K562 (cell line): ENCODE measurements at regions not wholly inside any gene's neighbourhood (a gene's known extent, or its start where the extent isn't known, plus 50 kb on each side); places are given as distances from the start of the nearest gene placed in this dataset.

Source experiments
- ATAC-seq: fragments of 200-7000 bp; cut with Tn5 transposase; 3 replicates; pipeline ENCODE4 v1.9.1; 2020; ENCODE audit warnings: moderate library complexity
- BruUV-seq: library from RNA; stranded (reverse); fragments of 400-500 nt; replicated peaks from 2 replicates; lab custom pipeline; 2021; lab: Mats Ljungman, UMichigan
- CTCF ChIA-PET: fragments of 300-600 bp; formaldehyde crosslinking; extraction: SDS; loops from one replicate; lab custom pipeline; 2021; ENCODE audit warnings: low intra/inter-chr PET ratio; lab: Yijun Ruan, JAX
- POLR2A ChIA-PET: fragments of 300-600, 350-650 bp; sonication (Branson Sonifier 250); formaldehyde crosslinking; extraction: SDS; loops from one replicate; lab custom pipeline; 2021; ENCODE audit warnings: antibody characterized with exemption, inconsistent platforms; lab: Yijun Ruan, JAX
- DNase-seq, 4 experiments: peaks; one replicate each; pipeline versions ENCODE4 v3.0.0 to v3.0.0-alpha.2; 2011 to 2018; ENCODE audit warnings: low spot score in 3 of 4, mixed read lengths in 3 of 4; ENCODE audit errors: extremely low read depth in 1 of 4
- FAIRE-seq: peaks from 2 replicates; lab custom pipeline; 2011; peaks lifted over from hg19 to GRCh38; lab: Jason Lieb, UNC
- H2AFZ ChIP-seq: 2 replicates; pipeline ENCODE4 v1.6.0; 2011; ENCODE audit warnings: low read depth, low read length, control low read depth, inconsistent platforms
- H3K27ac ChIP-seq: fragments of 200-600 bp; 3 replicates; pipeline ENCODE4 v1.8.0; 2011; ENCODE audit warnings: low read depth, mild to moderate bottlenecking, control low read depth, inconsistent platforms, low read length, moderate library complexity, mixed read lengths; ENCODE audit errors: extremely low read depth
- H3K27me3 ChIP-seq, 2 experiments: fragments of 300-600 bp in 1 of 2; 2 replicates in 1 of 2; 3 replicates in 1 of 2; pipeline versions ENCODE4 v1.6.0 to v1.8.0; 2011; ENCODE audit warnings: inconsistent platforms in 2 of 2, low read length in 2 of 2, mild to moderate bottlenecking in 1 of 2, mixed read lengths in 1 of 2, moderate library complexity in 1 of 2; ENCODE audit not compliant: control insufficient read depth in 2 of 2, insufficient read depth in 2 of 2
- H3K36me3 ChIP-seq: fragments of 300-600 bp; 3 replicates; pipeline ENCODE4 v1.8.0; 2011; ENCODE audit warnings: mild to moderate bottlenecking, low read length, inconsistent platforms; ENCODE audit not compliant: control insufficient read depth, insufficient read depth
- H3K4me1 ChIP-seq, 2 experiments: fragments of 200-600 bp in 1 of 2; replicated peaks in 1 of 2; 2 replicates in 1 of 2; 3 replicates in 1 of 2; pipeline versions ENCODE4 v1.5.1 to v1.8.0; 2011; ENCODE audit warnings: inconsistent platforms in 2 of 2, low read length in 2 of 2, mild to moderate bottlenecking in 1 of 2, mixed read lengths in 1 of 2, moderate library complexity in 1 of 2; ENCODE audit not compliant: control insufficient read depth in 2 of 2, insufficient read depth in 2 of 2
- H3K4me2 ChIP-seq: 2 replicates; pipeline ENCODE4 v1.6.1; 2011; ENCODE audit warnings: low read length, control low read depth, inconsistent platforms, mixed read lengths; ENCODE audit not compliant: insufficient read depth
- H3K4me3 ChIP-seq: fragments of 200-600 bp; sonication (generic), shearing (Covaris generic); 2 replicates; pipeline ENCODE4 v1.5.1; 2016; ENCODE audit warnings: control low read depth, inconsistent platforms
- H3K79me2 ChIP-seq: fragments of 200-600 bp; 3 replicates; pipeline ENCODE4 v1.8.0; 2011; ENCODE audit warnings: low read length, inconsistent platforms; ENCODE audit not compliant: control insufficient read depth, insufficient read depth
- H3K9ac ChIP-seq, 2 experiments: 2 replicates each; pipeline versions ENCODE4 v1.6.0 to v1.6.1; 2011; ENCODE audit warnings: low read depth in 2 of 2, low read length in 2 of 2, control low read depth in 1 of 2, inconsistent platforms in 1 of 2, mild to moderate bottlenecking in 1 of 2, mixed read lengths in 1 of 2; ENCODE audit not compliant: insufficient read depth in 1 of 2
- H3K9me1 ChIP-seq: one replicate; pipeline ENCODE4 v1.6.0; 2011; ENCODE audit warnings: inconsistent platforms, mild to moderate bottlenecking, low read length, moderate library complexity; ENCODE audit not compliant: control insufficient read depth, insufficient read depth
- H3K9me3 ChIP-seq: replicated peaks from 2 replicates; pipeline ENCODE4 v1.5.1; 2011; ENCODE audit warnings: low read depth, low read length, inconsistent platforms; ENCODE audit not compliant: control insufficient read depth, insufficient read depth
- H4K20me1 ChIP-seq: replicated peaks from 2 replicates; pipeline ENCODE4 v1.6.1; 2011; ENCODE audit warnings: low read length, inconsistent platforms, mixed read lengths; ENCODE audit not compliant: control insufficient read depth, insufficient read depth
- CEBPG ChIP-seq, 3 experiments: fragments of 200-800 bp in 1 of 3; sonication (Bioruptor generic) in 1 of 3; sonication (generic) in 1 of 3; formaldehyde crosslinking in 1 of 3; IDR thresholded peaks in 2 of 3; conservative IDR thresholded peaks in 1 of 3; 2 replicates each; pipeline versions ENCODE4 v1.6.1 to v1.8.0; 2016 to 2022; ENCODE audit warnings: missing compliant biosample characterization in 2 of 3, missing genetic modification characterization in 2 of 3, mild to moderate bottlenecking in 1 of 3, missing genetic modification reagents in 1 of 3
- HSF4 ChIP-seq: fragments of 250-450 bp; sonication (Bioruptor Pico); IDR thresholded peaks from 2 replicates; pipeline ENCODE4 v2.1.2; 2022; ENCODE audit warnings: mild to moderate bottlenecking, moderate library complexity, borderline replicate concordance
- MCM5 ChIP-seq: fragments of 450-650 bp; IDR thresholded peaks from 2 replicates; pipeline ENCODE4 v1.6.1; 2016; ENCODE audit warnings: low read depth
- MYBL2 ChIP-seq, 2 experiments: fragments of 450-650 bp in 1 of 2; sonication (generic) in 1 of 2; formaldehyde crosslinking in 1 of 2; IDR thresholded peaks; 2 replicates each; pipeline versions ENCODE4 v1.6.1 to v1.8.1; 2017 to 2022; ENCODE audit warnings: borderline replicate concordance in 1 of 2, inconsistent platforms in 1 of 2, low read depth in 1 of 2, mild to moderate bottlenecking in 1 of 2, missing genetic modification reagents in 1 of 2, moderate library complexity in 1 of 2
- NR1H2 ChIP-seq: sonication (generic); formaldehyde crosslinking; IDR thresholded peaks from 2 replicates; pipeline ENCODE4 v1.4.0; 2020; ENCODE audit warnings: mild to moderate bottlenecking, missing genetic modification reagents
- PCBP1 ChIP-seq: fragments of 200-400 bp; formaldehyde crosslinking; IDR thresholded peaks from 2 replicates; pipeline ENCODE4 v1.6.1; 2018; ENCODE audit warnings: mild to moderate bottlenecking, low read depth, low read length; ENCODE audit not compliant: poor library complexity, severe bottlenecking
- PHB ChIP-seq: fragments of 250-450 bp; sonication (Bioruptor Pico); IDR thresholded peaks from 2 replicates; pipeline ENCODE4 v1.5.0; 2021
- POLR2A ChIP-seq: fragments of 450-650 bp; conservative IDR thresholded peaks from 2 replicates; pipeline ENCODE4 v1.6.1; 2016
- POLR3A ChIP-seq: IDR thresholded peaks from 2 replicates; pipeline ENCODE4 v1.6.1; 2011; ENCODE audit warnings: borderline replicate concordance, mild to moderate bottlenecking, moderate library complexity; ENCODE audit not compliant: insufficient read length, insufficient read depth; ENCODE audit errors: extremely low read depth
- RAD21 ChIP-seq, 2 experiments: fragments of 250-450 bp in 1 of 2; fragments of 450-650 bp in 1 of 2; sonication (Bioruptor Pico) in 1 of 2; formaldehyde crosslinking in 1 of 2; IDR thresholded peaks in 1 of 2; conservative IDR thresholded peaks in 1 of 2; 2 replicates each; pipeline versions ENCODE4 v1.4.0 to v1.8.0; 2020 to 2022; ENCODE audit warnings: mild to moderate bottlenecking in 2 of 2, moderate library complexity in 1 of 2
- SIN3A ChIP-seq, 2 experiments: fragments of 150-350 bp in 1 of 2; IDR thresholded peaks; 2 replicates each; pipeline ENCODE4 v1.6.1; 2011 to 2016; ENCODE audit warnings: borderline replicate concordance in 2 of 2, low read depth in 2 of 2, low read length in 2 of 2, mild to moderate bottlenecking in 2 of 2, moderate library complexity in 2 of 2; ENCODE audit not compliant: control insufficient read depth in 1 of 2
- SOX6 ChIP-seq: fragments of 450-650 bp; IDR thresholded peaks from 2 replicates; pipeline ENCODE4 v1.6.1; 2014; ENCODE audit warnings: mild to moderate bottlenecking
- ZBTB2 ChIP-seq: fragments of 450-650 bp; IDR thresholded peaks from 2 replicates; pipeline ENCODE4 v1.6.1; 2016; ENCODE audit warnings: antibody characterized with exemption
- ZNF76 ChIP-seq: fragments of 250-450 bp; sonication (Bioruptor Pico); IDR thresholded peaks from 2 replicates; pipeline ENCODE4 v1.4.0; 2020; ENCODE audit warnings: mild to moderate bottlenecking, moderate library complexity, borderline replicate concordance
- ZNF766 ChIP-seq: fragments of 200-800 bp; sonication (Bioruptor generic); conservative IDR thresholded peaks from 2 replicates; pipeline ENCODE4 v1.6.1; 2016; ENCODE audit warnings: missing genetic modification characterization, missing compliant biosample characterization
- WGBS: fragments of 100-300 bp; shearing (Covaris generic); methylation state at CpG from one replicate; pipeline ENCODE4 v1.1.6; 2016; ENCODE audit warnings: low coverage, mixed read lengths; ENCODE audit not compliant: insufficient coverage; ENCODE audit errors: missing lambda C conversion rate; 5-methylcytosine and 5-hydroxymethylcytosine counted together
- in situ Hi-C: fragments of 300-500 bp; cut with MboI; formaldehyde crosslinking; loops from 4 replicates; pipeline ENCODE4 v1.15.0; 2018; ENCODE audit warnings: inconsistent platforms, mixed read lengths
- intact Hi-C: fragments of 100-400 bp; cut with micrococcal nuclease; formaldehyde crosslinking; loops from 2 replicates; pipeline ENCODE4 v1.14.2; 2022

- intact Hi-C loops = no loop called here
Measured at GRCh38 chr12:128043317-128043716, 223.7 kb upstream of the TMEM132C start.

GRCh38 chr12:128047266-128048060 lies 219.5 kb upstream of the TMEM132C start:
- intact Hi-C loops = no loop called here
- TF ChIP-seq MYBL2 (IDR thresholded peaks at IDR 0.05; ENCODE audit: low read depth) (no peak), MYBL2 (CRISPR knock-in tag; IDR thresholded peaks at IDR 0.05; ENCODE audit: borderline replicate concordance) (no peak), ZNF76 (CRISPR knock-in tag) (no peak), RAD21 (CRISPR knock-in tag; conservative IDR thresholded peaks at IDR 0.05 in 1 of 2, IDR thresholded peaks at IDR 0.05 in 1 of 2) (no peak), POLR3A (no peak), ZNF766 (CRISPR knock-in tag) (no peak), NR1H2 (CRISPR knock-in tag) (no peak), HSF4 (CRISPR knock-in tag) (no peak), SOX6 (no peak), ZBTB2 (no peak), MCM5 (no peak)
- Histone ChIP-seq H3K4me2 (no peak overlapping the region), H3K27me3 (no peaks in the 10 kb centered on the region), H3K4me1 (no peaks in the 10 kb centered on the region), H3K9me1 (no peaks in the 10 kb centered on the region), H4K20me1 (no peaks in the 10 kb centered on the region), H3K27ac (no peak overlapping the region), H3K9ac (no peak overlapping the region), H3K36me3 (no peaks in the 10 kb centered on the region), H3K79me2 (no peaks in the 10 kb centered on the region), H2AFZ (no peak overlapping the region), H3K4me3 (no peak overlapping the region), H3K9me3 (no peaks in the 10 kb centered on the region)
- no peak for DNase-seq
- in situ Hi-C loops = no loop called here
- ChIA-PET POLR2A (interaction anchor here (0.6 kb wide), 1 partner anchor 42 kb away, joined by 3 read pairs; no protein-coding TSS in a partner anchor), CTCF (no interaction called here)
- no TSS peak for BruUV-seq
- FAIRE-seq = no peak
- 4% methylated on average over 3 of the region's 3 CpGs for WGBS
- no peak for ATAC-seq

More at GRCh38 chr12:128043317-128043716, 223.7 kb upstream of the TMEM132C start:
- Histone ChIP-seq H3K27ac (no peak overlapping the region), H3K27me3 (no peaks in the 10 kb centered on the region), H3K4me2 (no peak overlapping the region), H3K4me1 (no peaks in the 10 kb centered on the region), H4K20me1 (no peaks in the 10 kb centered on the region), H3K9ac (no peak overlapping the region), H3K4me3 (no peak overlapping the region), H3K9me3 (no peaks in the 10 kb centered on the region; the same call in 1 of the 2 replicates), H3K36me3 (no peaks in the 10 kb centered on the region), H3K9me1 (no peaks in the 10 kb centered on the region), H2AFZ (no peak overlapping the region), H3K79me2 (no peaks in the 10 kb centered on the region)
- in situ Hi-C loops = no loop called here
- BruUV-seq = no TSS peak
- CTCF ChIA-PET = no interaction called here
- ATAC-seq (no peak), DNase-seq (no peak), FAIRE-seq (no peak)
- TF ChIP-seq SIN3A (IDR thresholded peaks at IDR 0.05; ENCODE audit: borderline replicate concordance in 2 of 2, control insufficient read depth in 1 of 2, low read depth in 2 of 2, low read length in 2 of 2) (no peak), POLR2A (no peak), PHB (CRISPR knock-in tag) (no peak), CEBPG (CRISPR knock-in tag; IDR thresholded peaks at IDR 0.05) (no peak), CEBPG (tag; conservative IDR thresholded peaks at IDR 0.05 in 1 of 2, IDR thresholded peaks at IDR 0.05 in 1 of 2) (no peak), PCBP1 (no peak)
- WGBS = 3% methylated on average over 7 of the region's 7 CpGs
- POLR2A ChIA-PET = no interaction called here
